Breast epithelium (tissue), 3 donors: ENCODE measurements at regions not wholly inside any gene's neighbourhood (a gene's known extent, or its start where the extent isn't known, plus 50 kb on each side); places are given as distances from the start of the nearest gene placed in this dataset.

Source experiments
- CTCF ChIP-seq, 3 donors: fragments of 450-650 bp; IDR thresholded peaks; one replicate each; pipeline ENCODE4 v1.5.1; 2016 to 2017; ENCODE audit warnings: antibody characterized with exemption in 3 of 3, mild to moderate bottlenecking in 3 of 3, moderate library complexity in 3 of 3
- POLR2A ChIP-seq: fragments of 450-650 bp; IDR thresholded peaks from one replicate; pipeline ENCODE4 v1.6.1; 2016; ENCODE audit warnings: antibody characterized with exemption, mild to moderate bottlenecking, moderate library complexity
- POLR2AphosphoS5 ChIP-seq, 3 donors: sonication (generic); formaldehyde crosslinking; IDR thresholded peaks; one replicate each; pipeline ENCODE4 v1.6.1; 2017; ENCODE audit warnings: antibody characterized with exemption in 3 of 3

GRCh38 chr7:11315666-11316258 is 342.1 kb downstream of the PHF14 start:
- TF ChIP-seq POLR2A = no peak
- TF ChIP-seq POLR2AphosphoS5 (IDR thresholded peaks at IDR 0.05) = no peak
- TF ChIP-seq CTCF (IDR thresholded peaks at IDR 0.05) = no peak
